ENCODE measurements at regions not wholly inside any gene's neighbourhood (a gene's known extent, or its start where the extent isn't known, plus 50 kb on each side); places are given as distances from the start of the nearest gene placed in this dataset.
A peak's percentile ranks its signal among the peaks of the same experiment; 100 is the strongest.

DNA sequence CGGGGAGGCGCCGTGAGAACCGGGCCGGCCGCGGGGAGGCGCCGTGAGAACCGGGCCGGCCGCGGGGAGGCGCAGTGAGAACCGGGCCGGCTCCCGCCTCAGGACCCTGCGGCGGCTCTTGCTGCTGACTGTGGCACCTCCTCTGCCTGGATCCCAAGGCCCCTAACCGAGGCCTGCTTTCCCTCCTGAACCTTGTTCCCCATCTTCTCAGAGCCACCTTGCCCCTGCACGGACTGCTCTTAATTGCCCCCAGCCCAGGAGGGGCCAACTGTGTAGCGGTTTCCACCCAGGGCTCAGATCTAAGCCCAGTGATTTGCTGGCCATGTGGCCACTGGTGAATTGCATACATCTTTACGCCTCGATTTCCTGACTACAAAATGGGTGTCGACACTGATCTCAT, 112.2 kb upstream of the B3GAT1 start:
- Mint-ChIP-seq H3K9me3 (no peaks in the 10 kb centered on the region), H3K27me3 (peaks cover 5 to 8% of the 10 kb centered on the region in 2 donors), H3K4me3 (no peak overlapping the region), H3K36me3 (no peaks in the 10 kb centered on the region), H3K4me1 (ENCODE audit: low read depth in 2 of 2) (peaks cover 0 to 6% of the 10 kb centered on the region in 2 donors), H3K27ac (no peak overlapping the region)
- ATAC-seq (no peak), DNase-seq (ENCODE audit: low spot score) (no peak)

DNA sequence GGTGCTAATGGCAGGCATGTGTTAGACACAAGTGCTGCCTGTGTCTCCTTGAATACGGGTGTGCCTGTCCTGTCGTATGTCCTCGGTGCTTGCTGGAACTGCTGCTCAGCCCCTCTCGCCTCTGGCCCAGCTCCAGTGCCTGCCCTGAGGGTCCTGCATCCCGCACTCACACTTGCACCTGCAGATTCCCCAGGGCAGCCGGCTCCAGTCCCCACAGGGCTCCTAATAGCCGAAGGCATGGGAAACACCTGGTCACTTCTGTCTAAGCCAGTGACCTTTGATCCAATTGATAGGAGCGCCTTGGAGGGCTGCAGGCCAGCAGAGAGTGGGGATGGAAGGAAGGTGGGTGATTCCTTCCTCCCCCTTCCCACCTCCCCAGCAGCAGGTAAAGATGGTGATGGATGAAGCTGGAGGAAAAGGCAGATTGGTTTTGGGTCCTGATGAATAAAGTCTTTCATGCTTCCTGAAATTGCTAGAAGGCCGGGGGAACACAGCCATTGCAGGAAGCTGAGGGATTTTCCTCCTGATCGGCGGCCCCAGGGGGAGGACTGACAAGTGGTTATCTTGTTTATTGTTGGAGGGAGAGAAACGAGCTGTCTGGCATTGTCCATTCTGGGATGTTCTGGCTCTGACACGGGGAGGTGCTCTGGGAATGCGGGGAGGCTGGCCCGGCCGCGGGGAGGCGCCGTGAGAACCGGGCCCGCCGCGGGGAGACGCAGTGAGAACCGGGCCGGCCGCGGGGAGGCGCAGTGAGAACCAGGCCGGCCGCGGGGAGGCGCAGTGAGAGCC, 110.9 kb upstream of the B3GAT1 start:
- peaks cover 0 to 6% of the 10 kb centered on the region in 2 donors for H3K4me1 Mint-ChIP-seq (ENCODE audit: low read depth in 2 of 2)
- H3K27me3 Mint-ChIP-seq = peaks cover 5 to 8% of the 10 kb centered on the region in 2 donors
- peak; percentile 50 for DNase-seq (ENCODE audit: low spot score)
- no peaks in the 10 kb centered on the region for H3K36me3 Mint-ChIP-seq
- no peak overlapping the region for H3K27ac Mint-ChIP-seq
- H3K4me3 Mint-ChIP-seq = no peak overlapping the region
- H3K9me3 Mint-ChIP-seq = no peaks in the 10 kb centered on the region
- ATAC-seq = no peak

DNA sequence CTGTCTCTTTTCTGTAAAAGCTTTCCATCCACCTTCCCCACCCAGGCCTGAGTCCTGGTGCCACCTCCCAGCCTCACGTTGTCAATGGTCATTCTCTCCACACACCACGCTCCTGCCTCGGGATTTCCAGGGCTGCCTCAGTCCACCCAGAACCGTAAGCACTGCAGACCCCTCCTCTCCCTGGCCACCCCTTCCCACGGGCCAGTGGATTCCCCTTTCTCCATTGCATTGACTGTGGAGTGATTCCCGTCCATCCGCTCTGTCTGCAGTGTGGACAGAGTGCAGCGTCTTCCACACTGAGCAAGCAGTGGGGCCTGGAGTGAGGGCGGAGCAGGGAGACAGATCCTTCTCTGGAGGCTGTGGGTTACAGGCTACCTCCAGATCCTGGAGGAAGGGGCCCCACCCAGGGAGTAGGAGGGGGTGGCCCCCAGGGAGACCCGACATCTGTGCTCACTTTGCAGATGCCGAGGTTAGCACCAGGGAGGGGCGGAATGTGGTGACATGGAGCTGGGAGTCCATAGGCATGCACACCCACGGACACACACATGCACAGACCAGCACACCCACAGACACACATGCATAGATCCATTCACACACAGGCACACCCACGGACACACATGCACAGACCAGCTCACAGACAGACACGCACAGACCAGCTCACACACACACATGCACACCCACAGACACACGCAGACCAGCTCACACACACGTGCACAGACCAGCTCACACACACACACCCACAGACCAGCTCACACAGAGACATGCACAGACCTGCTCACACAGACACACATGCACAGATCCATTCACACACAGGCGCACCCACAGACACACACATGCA, 109.6 kb upstream of the B3GAT1 start:
- H3K9me3 Mint-ChIP-seq = no peaks in the 10 kb centered on the region
- ATAC-seq = peak; percentile 13 to 33
- no peaks in the 10 kb centered on the region for H3K36me3 Mint-ChIP-seq
- H3K27ac Mint-ChIP-seq = no peak overlapping the region
- H3K4me1 Mint-ChIP-seq (ENCODE audit: low read depth in 2 of 2) = peaks cover 0 to 6% of the 10 kb centered on the region in 2 donors
- no peak overlapping the region for H3K4me3 Mint-ChIP-seq
- peaks cover 7 to 8% of the 10 kb centered on the region in 2 donors for H3K27me3 Mint-ChIP-seq
- peak; percentile 18 for DNase-seq (ENCODE audit: low spot score)

DNA sequence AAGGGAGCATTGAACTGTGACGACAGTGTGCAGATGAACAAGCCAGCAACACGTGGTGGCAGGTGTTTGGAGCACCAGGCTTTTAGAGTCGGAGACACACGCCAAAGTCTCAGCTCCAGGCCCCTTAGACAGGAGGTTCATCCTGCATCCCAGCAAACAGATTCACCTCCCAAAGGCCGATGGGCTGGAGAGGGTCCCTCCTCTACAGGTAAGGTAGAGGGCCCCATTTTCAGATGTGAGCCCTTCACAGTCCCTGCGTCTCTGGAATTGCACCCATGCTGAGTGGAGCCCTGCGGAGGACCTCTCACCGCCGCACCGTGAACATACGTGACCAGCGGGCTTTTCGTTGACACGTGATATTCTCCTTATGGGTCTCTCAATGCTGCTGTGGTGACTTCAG, 109.0 kb upstream of the B3GAT1 start:
- no peak overlapping the region for H3K27ac Mint-ChIP-seq
- peaks cover 8 to 9% of the 10 kb centered on the region in 2 donors for H3K27me3 Mint-ChIP-seq
- H3K36me3 Mint-ChIP-seq = no peaks in the 10 kb centered on the region
- no peak overlapping the region for H3K4me3 Mint-ChIP-seq
- peak; percentile 45 for DNase-seq (ENCODE audit: low spot score)
- ATAC-seq = no peak
- H3K9me3 Mint-ChIP-seq = no peaks in the 10 kb centered on the region
- peaks cover 0 to 6% of the 10 kb centered on the region in 2 donors for H3K4me1 Mint-ChIP-seq (ENCODE audit: low read depth in 2 of 2)

DNA sequence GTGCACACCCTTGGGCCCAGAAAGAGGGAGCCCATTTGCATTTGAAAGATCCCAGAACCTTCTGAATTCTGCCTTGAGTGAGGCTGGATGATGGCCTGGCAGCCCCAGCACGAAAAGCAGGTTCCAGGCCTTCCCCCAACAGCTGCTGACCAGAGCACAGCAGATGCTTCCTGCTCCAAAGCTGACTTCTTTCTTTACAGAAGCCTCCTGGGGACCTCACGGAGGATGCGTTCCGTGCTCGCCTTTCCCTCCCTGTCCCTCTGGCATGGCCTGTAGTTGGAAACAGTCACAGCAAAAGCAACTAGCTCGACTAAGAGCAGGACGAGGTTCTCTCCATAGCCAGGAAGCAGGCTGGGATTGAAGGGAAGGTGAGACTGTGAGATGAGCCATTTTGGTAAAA, 107.7 kb upstream of the B3GAT1 start:
- Mint-ChIP-seq H3K27ac (no peak overlapping the region), H3K9me3 (no peaks in the 10 kb centered on the region), H3K27me3 (peaks cover 8 to 9% of the 10 kb centered on the region in 2 donors), H3K36me3 (no peaks in the 10 kb centered on the region), H3K4me1 (ENCODE audit: low read depth in 2 of 2) (peaks cover 0 to 6% of the 10 kb centered on the region in 2 donors), H3K4me3 (no peak overlapping the region)
- DNase-seq (ENCODE audit: low spot score) (peak; percentile 22), ATAC-seq (no peak)

DNA sequence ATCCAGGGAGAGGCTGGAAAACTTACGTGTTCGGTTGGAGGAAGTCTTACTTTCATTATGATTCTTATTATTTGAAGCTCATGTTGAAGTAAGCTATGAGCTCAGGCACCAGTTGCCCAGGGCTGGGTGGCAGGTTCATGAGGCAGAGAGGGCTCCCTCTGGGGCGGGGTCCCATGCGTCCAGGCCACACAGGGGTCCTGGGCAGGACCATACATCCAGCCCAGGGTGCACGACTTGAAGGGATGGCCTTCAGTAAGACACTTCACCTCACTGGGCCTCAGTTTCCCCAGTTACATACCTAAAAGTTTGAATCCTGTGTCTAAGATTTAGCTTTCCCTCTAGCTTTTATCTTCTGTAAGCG, 107.3 kb upstream of the B3GAT1 start:
- DNase-seq (ENCODE audit: low spot score) (no peak), ATAC-seq (no peak)
- Mint-ChIP-seq H3K9me3 (no peaks in the 10 kb centered on the region), H3K4me1 (ENCODE audit: low read depth in 2 of 2) (peaks cover 0 to 6% of the 10 kb centered on the region in 2 donors), H3K27me3 (peaks cover 8 to 9% of the 10 kb centered on the region in 2 donors), H3K4me3 (no peak overlapping the region), H3K27ac (no peak overlapping the region), H3K36me3 (no peaks in the 10 kb centered on the region)

DNA sequence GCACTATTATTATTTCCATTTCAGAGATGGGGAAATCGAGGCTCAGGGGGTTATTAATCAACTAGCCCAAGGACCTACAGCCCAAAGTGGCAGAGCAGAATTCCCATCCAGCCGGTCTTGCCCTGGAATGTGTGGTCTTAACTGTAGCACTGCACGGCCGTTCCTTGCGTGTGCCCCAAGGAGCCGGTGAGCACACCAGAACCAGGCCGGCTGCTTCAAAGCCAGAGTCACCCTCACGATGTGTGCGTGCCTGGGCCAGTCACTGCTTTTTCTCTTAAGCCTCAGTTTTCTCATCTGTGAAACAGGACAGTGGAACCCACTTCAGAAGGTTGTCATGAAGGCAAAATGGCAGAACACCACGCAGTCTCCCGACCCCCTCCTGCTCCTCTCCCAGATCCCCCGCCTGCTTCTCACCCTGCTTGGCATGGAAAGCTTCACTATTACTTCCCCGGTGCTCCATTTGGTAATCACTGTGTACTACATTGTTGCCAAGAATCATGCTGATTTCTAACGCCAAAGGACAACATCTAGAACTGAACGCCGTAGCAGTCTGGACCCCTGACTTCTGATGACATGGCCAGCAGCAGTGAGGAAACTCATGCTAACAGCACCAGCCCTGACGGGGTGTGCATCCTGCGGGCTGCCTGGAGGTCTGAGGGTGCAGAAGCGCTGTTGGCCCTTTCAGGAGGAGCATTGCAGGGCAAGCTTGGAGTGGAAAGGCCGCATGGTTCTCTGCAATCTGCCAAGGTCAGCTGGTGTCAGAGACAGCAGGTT, 106.8 kb upstream of the B3GAT1 start:
- Mint-ChIP-seq H3K4me1 (ENCODE audit: low read depth in 2 of 2) (peaks cover 0 to 6% of the 10 kb centered on the region in 2 donors), H3K27ac (no peak overlapping the region), H3K27me3 (peaks cover 8 to 9% of the 10 kb centered on the region in 2 donors), H3K4me3 (no peak overlapping the region), H3K36me3 (no peaks in the 10 kb centered on the region), H3K9me3 (no peaks in the 10 kb centered on the region)
- ATAC-seq (no peak), DNase-seq (ENCODE audit: low spot score) (no peak)

DNA sequence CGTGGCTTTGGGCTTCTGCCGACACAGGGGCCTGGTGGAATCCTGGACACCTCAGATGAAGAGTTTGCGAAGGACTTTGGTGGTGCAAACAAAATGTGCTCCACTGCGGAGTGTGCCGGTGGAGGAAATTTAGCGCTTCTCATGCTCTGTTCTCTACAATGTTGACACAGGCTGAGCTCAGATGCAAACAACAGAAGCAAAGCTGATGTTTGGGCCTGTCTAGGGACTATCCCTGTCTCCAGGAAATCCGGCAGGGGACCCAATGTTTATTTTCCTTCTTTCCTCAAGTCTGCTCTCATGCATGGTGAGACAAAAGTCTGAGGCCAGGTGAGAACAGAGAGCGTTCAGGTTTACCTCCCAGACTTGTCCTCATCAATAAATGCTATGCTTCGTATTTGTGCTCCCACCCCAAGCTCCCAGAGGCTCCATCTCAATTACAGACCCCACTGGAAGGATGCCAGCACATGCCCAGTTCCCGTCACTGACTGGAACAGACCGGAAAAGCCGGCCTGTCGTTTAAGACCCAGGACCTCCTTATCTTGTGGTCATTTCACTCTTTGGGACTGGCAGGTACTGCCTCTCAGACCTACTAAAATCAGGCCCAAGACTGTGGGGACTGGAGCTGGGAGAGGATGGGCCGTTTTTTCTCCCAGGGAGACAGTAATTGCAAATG, 105.7 kb upstream of the B3GAT1 start:
- Mint-ChIP-seq H3K27ac (no peak overlapping the region), H3K4me1 (ENCODE audit: low read depth in 2 of 2) (peaks cover 0 to 6% of the 10 kb centered on the region in 2 donors), H3K36me3 (no peaks in the 10 kb centered on the region), H3K4me3 (no peak overlapping the region), H3K27me3 (peaks cover 8 to 9% of the 10 kb centered on the region in 2 donors), H3K9me3 (no peaks in the 10 kb centered on the region)
- ATAC-seq (no peak), DNase-seq (ENCODE audit: low spot score) (no peak)

DNA sequence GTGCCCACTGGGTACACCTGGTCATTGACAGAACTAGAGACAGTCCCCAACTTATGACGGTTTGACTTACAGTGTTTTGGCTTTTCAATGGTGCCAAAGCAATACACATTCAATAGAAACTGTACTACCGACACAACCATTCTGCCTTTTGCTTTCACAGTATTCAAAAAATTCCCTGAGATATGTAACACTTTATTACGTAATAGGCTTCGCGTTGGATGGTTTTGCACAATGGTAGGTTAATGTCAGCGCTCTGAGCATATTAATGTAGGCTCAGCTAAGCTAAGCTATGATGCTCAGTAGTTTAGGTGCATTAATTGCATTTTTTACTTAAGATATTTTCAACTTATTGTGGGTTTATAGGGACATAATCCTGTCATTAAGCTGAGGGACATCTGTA, 105.1 kb upstream of the B3GAT1 start:
- peaks cover 0 to 3% of the 10 kb centered on the region in 2 donors for H3K4me1 Mint-ChIP-seq (ENCODE audit: low read depth in 2 of 2)
- no peaks in the 10 kb centered on the region for H3K9me3 Mint-ChIP-seq
- H3K27ac Mint-ChIP-seq = no peak overlapping the region
- no peak for DNase-seq (ENCODE audit: low spot score)
- no peaks in the 10 kb centered on the region for H3K36me3 Mint-ChIP-seq
- ATAC-seq = no peak
- no peak overlapping the region for H3K4me3 Mint-ChIP-seq
- H3K27me3 Mint-ChIP-seq = peaks cover 4 to 7% of the 10 kb centered on the region in 2 donors

DNA sequence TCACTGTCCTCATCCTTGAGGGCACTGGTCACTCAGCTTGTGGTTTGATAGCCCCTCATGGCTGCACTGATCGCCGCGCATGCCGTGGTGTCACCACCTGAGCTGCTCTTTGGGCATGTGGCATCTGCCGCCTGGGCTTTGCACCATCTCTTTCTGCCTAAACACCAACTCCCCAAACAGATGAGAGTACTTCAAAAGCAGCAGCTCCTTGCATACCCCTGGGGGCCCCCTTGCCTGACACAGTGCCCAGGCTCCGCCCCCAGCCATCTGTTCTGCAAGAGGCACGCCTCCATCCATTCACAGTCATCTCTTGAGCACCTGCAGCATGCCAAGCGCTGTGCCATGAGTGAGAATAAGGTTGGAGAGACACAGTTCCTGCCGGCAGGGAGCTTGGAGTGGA, 104.5 kb upstream of the B3GAT1 start:
- ATAC-seq (no peak), DNase-seq (ENCODE audit: low spot score) (no peak)
- Mint-ChIP-seq H3K36me3 (no peaks in the 10 kb centered on the region), H3K4me1 (ENCODE audit: low read depth in 2 of 2) (no peaks in the 10 kb centered on the region), H3K4me3 (no peak overlapping the region), H3K27ac (no peak overlapping the region), H3K9me3 (no peaks in the 10 kb centered on the region), H3K27me3 (peaks cover 0 to 7% of the 10 kb centered on the region in 2 donors)

DNA sequence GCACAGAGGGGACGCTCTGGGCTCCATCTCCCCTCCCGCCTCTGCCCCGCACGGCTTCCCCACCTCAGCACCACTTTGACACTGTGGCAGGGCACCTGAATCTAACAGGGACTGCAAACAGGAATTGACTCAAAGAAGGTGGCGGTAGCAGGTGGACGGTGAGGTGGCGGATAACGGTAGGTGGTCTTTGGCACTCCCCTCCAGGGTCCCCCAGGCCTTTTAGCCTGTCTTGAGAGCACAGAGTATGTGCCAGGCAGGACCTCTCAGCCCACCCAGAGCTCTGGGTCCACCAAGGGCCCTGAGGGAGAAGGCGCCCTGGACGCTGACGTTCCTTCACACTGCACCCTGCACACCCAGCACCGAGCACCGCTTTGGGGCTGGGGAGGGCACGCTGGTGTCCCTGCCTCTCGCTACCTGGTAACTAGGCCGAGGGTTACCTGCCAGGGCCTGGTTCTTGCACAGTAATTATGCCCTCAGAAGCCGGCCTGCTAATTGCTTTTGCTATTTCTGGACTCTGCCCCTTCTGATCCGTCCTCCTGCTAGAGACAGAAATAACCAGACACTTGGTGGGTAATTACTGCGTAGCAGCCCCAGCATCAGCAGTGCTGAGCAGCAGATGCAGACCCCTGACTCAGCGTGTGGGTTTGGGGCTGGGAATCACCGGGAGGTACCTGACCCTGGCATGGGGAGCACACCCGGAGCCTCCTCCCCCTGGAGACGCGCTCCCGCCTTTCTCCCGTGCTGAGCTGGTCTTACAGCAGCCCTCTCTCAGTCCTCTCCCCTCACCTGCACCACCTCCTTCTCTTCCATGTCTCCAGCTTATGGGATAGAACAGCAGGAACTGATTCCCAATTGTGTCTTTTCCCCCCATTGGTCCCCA, 103.3 kb upstream of the B3GAT1 start:
- Mint-ChIP-seq H3K4me1 (ENCODE audit: low read depth in 2 of 2) (peaks cover 0 to 3% of the 10 kb centered on the region in 2 donors), H3K4me3 (no peak overlapping the region), H3K9me3 (no peaks in the 10 kb centered on the region), H3K27ac (no peak overlapping the region), H3K27me3 (peaks cover 0 to 7% of the 10 kb centered on the region in 2 donors), H3K36me3 (no peaks in the 10 kb centered on the region)
- DNase-seq (ENCODE audit: low spot score) = no peak
- no peak for ATAC-seq

DNA sequence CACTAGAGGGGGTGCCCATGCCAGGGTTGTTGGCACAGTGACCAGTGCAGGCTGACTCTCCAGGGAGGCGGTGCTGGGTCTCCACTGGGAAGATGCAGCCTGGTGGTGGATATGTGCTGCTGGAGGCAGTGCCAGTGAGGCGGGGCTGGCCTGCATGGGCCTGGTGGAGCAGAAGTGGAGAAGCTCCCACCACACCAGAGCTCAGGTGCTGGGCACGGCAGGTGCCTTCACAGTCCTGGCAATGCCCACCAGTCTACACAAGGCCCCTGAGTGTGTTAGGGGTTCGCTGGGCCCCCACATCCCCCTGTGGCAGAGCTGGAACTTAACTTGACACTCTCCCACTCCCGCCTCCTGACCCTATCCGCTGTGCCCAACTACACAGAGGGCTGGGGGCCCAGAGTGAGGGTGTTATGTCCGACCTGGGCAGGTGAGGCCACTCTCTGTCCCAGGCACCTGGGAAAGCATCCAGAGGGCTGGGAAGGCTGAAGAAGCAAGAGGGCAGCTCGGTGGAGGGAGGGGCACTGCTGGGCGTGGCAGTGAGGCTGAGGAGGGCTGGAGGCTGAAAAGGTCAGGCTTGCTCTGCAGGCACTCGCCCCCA, 102.4 kb upstream of the B3GAT1 start:
- Mint-ChIP-seq H3K27ac (no peak overlapping the region), H3K4me1 (ENCODE audit: low read depth in 2 of 2) (peaks cover 0 to 3% of the 10 kb centered on the region in 2 donors), H3K4me3 (no peak overlapping the region), H3K36me3 (no peaks in the 10 kb centered on the region), H3K9me3 (no peaks in the 10 kb centered on the region), H3K27me3 (peaks cover 0 to 7% of the 10 kb centered on the region in 2 donors)
- no peak for DNase-seq (ENCODE audit: low spot score)
- ATAC-seq = no peak

Data from natural killer cell treated with Interleukin-12 subunit alpha and Interleukin-12 subunit beta and Interleukin-15 and Interleukin-18, amount 100 ng/mL, for 72 hours (primary cell).